PC-9 (cell line): ENCODE measurements at regions not wholly inside any gene's neighbourhood (a gene's known extent, or its start where the extent isn't known, plus 50 kb on each side); places are given as distances from the start of the nearest gene placed in this dataset.

Source experiments
- CTCF ChIP-seq: fragments of 200-600 bp; sonication (generic); conservative IDR thresholded peaks from 2 replicates; pipeline ENCODE4 v1.6.1; 2017; ENCODE audit warnings: mixed run types, antibody characterized with exemption, mild to moderate bottlenecking, moderate library complexity
- EZH2 ChIP-seq: fragments of 200-600 bp; sonication (generic); IDR thresholded peaks from 2 replicates; pipeline ENCODE4 v1.8.0; 2017; ENCODE audit warnings: antibody characterized with exemption, low read depth

- no peak for TF ChIP-seq CTCF
- no peak for TF ChIP-seq EZH2
Measured at GRCh38 chr10:25745976-25746375, 188.1 kb upstream of the MYO3A start.
